GM12865 (cell line): ENCODE measurements at regions not wholly inside any gene's neighbourhood (a gene's known extent, or its start where the extent isn't known, plus 50 kb on each side); places are given as distances from the start of the nearest gene placed in this dataset.

Source experiments
- DNase-seq: peaks from one replicate; pipeline ENCODE4 v3.0.0; 2010; ENCODE audit warnings: low read depth
- H3K4me3 ChIP-seq: 2 replicates; pipeline ENCODE4 v1.5.1; 2011; ENCODE audit warnings: mild to moderate bottlenecking, low read depth, low read length, control low read depth
- TF ChIP-seq, protein P1 (sequence below): IDR thresholded peaks from 2 replicates; pipeline ENCODE4 v1.5.1; 2011; ENCODE audit warnings: low read length, control low read depth, low read depth, inconsistent platforms; ENCODE audit not compliant: insufficient read depth; ENCODE audit errors: missing control alignments

DNA sequence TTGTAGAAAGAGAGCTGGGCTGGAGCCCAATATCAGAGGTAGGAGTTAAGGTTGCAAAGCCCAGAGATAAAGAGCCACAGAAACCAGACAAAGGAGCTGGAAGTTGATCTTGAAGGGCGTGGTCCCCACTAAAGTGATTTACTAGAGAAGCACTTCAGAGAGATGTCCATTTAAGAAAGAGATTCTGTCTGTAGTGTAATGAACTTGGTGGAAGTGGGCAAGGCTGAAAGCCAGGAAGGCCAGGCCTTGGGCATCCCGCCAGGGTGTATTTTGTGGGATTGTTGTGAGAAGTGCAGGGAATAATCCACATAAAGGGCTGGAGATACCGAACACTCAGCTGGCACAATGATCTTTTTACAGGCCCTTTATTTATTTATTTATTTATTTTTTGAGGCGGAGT, 1398.8 kb downstream of the TBC1D22A start:
- H3K4me3 ChIP-seq: no peak overlapping the region
- no peak for DNase-seq
- TF ChIP-seq, protein P1, sequence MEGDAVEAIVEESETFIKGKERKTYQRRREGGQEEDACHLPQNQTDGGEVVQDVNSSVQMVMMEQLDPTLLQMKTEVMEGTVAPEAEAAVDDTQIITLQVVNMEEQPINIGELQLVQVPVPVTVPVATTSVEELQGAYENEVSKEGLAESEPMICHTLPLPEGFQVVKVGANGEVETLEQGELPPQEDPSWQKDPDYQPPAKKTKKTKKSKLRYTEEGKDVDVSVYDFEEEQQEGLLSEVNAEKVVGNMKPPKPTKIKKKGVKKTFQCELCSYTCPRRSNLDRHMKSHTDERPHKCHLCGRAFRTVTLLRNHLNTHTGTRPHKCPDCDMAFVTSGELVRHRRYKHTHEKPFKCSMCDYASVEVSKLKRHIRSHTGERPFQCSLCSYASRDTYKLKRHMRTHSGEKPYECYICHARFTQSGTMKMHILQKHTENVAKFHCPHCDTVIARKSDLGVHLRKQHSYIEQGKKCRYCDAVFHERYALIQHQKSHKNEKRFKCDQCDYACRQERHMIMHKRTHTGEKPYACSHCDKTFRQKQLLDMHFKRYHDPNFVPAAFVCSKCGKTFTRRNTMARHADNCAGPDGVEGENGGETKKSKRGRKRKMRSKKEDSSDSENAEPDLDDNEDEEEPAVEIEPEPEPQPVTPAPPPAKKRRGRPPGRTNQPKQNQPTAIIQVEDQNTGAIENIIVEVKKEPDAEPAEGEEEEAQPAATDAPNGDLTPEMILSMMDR: no peak

DNA sequence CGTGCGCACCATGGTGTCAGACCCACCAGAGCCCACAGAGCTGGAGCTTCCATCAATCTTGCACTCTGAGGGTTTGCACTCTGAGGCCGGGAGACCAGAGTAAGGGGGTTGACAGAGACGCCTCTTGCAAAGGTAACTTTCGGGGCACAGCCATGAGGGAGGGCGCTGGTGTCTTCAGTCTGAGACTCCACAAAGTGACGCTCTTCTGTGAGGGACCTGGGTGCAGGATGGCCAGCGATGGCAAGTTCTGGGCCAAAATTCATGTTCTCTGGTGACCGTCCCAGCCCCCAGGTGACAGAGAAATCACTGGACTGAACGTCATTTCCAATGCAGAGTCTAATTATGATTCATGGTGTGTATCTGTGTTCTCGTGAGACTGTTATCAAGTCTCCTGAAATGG, 1395.2 kb downstream of the TBC1D22A start:
- no peak for DNase-seq
- TF ChIP-seq, protein P1: no peak

DNA sequence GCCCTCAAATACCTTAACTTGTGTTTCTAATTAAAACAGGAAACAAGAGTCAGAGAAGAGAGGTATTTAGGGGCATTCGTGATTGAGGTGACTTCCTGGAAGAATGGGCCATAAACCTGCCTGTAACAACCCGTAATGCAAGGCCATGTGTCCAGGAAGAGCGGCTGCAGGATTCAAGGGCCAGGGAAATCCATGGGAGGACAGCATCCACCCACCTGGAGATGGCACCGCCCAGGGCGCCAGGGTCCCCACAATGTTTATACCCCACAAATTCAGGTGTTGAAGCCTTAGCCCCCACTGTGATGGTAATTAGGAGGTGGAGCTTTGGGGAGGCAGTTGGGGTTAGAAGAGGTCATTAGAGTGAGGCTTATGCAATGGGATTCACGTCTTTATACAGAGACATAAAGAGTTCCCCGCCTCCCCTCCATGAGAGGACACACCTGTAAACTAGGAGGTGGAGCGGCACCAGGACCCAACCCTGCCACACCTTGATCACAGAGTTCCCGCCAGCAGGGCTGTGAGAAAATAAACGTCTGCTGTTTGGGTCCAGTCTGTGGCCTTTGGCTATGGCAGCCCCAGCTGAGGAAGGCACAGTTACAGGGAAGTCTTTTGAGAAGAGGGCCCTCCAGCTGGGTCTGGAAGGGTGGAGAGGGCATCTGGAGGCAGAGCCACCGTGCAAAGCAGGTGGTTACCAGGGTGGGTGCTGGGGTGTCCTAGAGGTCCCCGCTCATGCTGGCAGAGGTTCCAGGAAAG, 1394.3 kb downstream of the TBC1D22A start:
- H3K4me3 ChIP-seq: no peak overlapping the region
- DNase-seq: no peak
- TF ChIP-seq, protein P1: no peak

More for the DNA sequence above, 1395.2 kb downstream of the TBC1D22A start:
- no peak overlapping the region for H3K4me3 ChIP-seq

DNA sequence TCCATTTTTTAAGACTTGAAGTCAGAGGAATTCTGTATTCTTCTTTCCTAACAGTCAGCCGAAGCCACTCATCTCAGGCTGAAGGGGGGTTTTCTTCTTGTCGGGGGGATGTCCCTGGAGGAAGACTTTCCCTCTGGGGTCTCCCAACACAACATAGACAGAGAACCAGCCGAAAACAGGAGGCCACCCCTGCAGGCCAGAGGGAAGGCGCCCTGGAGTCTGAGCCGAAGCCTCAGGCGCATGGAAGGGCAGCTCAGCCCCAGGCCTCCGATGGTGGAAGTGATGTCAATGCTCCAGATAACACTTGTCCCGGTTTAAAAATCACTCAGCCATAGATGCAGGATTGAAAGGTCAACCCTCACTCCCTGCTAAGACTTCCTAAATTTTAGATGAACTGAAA, 1393.0 kb downstream of the TBC1D22A start:
- no peak for DNase-seq
- TF ChIP-seq, protein P1: no peak
- no peak overlapping the region for H3K4me3 ChIP-seq

DNA sequence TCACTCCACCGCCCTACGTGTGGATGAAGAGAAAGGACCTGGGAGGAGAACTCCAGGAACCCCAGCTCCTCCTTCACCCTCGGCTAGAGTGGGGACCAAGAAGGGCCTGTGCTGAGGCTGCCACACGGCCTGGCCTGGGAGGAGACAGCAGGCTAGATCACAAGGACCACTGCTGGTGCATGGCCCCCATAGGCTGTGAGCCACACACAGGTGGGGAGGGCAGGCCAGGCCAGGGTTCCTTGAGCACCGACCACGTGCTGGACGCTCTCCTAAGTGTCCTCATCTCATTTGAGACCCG, 1392.4 kb downstream of the TBC1D22A start:
- H3K4me3 ChIP-seq: no peak overlapping the region
- TF ChIP-seq, protein P1: no peak
- DNase-seq: no peak

DNA sequence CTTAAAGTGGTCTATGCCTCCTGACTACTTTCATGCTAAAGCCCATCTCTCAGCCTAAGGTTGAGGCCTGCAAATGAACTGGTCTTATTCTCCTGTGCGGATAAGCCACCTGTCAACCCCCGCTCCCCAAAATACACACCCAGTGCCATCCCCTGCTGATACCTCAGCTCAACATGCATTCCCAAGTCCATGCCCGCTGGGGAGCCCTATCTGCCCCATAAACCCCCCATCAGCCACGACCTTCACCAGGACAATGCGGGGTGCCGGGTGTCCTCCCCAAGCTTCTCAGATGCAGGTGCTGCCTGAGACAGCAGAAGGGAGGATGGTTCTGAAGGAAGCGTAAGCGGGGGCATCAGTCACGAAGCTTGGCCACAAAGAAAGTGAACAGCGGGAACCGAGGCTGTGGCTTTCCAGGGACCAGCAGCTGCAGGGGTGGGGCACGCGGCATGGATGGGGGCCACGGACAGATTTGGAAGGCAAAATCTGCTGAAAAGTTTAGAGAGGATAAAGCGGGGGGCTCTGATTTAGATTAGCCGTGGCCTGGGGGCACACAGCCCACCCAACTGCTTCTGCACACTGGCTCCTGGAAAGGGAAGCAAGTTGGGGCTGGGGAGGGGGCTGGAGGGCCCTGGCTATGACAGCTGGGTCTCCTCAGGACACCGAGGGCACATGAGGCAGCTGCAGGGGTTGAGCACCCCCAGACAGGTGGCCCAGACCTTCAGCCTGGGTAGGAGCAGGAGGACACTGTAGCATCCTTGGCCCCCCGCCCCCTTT, 1391.9 kb downstream of the TBC1D22A start:
- TF ChIP-seq, protein P1: no peak
- DNase-seq: no peak
- H3K4me3 ChIP-seq: no peak overlapping the region
